ENCODE measurements at regions not wholly inside any gene's neighbourhood (a gene's known extent, or its start where the extent isn't known, plus 50 kb on each side); places are given as distances from the start of the nearest gene placed in this dataset.

DNA sequence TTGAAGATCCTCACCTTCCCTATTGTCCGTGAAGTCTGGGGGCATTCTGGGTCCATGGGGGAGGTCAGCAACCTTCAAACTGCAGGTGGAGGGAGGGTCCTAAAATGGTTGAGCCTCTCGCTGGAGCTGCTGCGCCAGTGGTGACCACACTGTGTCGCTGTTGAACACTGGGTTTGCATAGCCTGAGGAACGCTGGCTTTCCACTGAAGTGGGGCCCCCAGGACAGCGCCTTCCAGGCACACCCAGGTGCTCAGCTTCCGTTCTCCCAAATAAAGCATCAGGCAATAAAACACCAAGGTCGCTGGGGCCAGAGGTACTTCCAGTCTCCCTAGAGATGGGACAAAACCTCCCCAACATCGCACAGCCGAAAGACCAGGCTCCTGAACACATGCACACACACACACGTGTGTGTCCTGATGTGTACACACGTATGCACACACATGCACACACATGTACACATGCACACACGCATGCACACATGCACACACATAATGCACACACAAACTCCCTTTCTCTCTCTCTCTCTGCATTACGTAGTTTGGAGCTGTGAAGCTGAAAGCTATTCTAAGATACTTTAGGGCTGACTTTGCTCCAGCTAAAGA is 120.6 kb downstream of the IRF8 start:
- no peak for DNase-seq

DNA sequence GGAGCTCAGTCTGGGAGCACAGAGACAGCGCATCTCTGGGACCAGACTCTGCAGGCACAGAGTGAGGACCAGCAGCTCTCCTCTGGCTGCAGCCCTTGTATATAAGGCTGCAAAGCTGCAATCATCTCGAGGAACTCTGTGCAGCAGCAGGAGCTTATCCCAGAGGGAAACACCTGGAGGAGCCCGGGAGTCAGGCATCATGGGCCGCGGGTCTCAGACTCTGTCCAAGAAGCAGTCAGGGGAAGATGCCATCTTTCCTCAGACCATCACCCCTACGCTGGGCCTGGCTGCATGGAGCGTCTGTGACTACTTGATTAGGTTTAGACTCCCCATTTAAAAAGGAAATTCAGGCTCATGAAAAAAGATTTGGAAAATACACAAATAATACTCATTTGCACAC is 122.0 kb downstream of the IRF8 start:
- DNase-seq, result no peak

DNA sequence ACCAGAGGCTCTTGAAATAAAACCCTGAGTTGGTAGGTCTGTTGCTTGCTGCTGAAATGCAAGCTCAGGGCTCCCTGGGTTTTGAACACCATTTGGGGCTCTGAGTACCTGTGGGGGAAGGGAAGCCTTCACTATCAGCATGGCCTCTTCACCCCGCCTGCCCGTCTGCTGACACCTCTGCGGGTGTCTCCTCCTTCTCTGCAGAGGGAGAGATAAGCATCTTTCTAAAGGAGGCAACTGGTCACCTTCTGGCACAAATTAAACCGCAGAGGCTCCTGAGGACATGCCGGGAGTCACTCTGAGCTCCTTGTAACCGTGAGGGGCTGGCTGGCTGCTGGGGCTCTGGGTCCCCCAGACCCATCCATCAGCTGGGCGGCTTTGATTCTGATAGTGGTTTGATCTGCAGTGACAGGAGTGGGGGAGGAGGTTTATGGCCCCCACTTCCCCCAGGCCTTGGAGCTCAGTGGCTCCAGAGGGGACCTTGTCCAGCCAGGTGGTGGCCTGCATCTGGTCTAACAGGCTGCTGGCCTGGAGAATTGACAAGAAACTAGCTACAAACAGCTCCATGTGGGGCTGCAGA is 123.5 kb downstream of the IRF8 start:
- no peak for DNase-seq

DNA sequence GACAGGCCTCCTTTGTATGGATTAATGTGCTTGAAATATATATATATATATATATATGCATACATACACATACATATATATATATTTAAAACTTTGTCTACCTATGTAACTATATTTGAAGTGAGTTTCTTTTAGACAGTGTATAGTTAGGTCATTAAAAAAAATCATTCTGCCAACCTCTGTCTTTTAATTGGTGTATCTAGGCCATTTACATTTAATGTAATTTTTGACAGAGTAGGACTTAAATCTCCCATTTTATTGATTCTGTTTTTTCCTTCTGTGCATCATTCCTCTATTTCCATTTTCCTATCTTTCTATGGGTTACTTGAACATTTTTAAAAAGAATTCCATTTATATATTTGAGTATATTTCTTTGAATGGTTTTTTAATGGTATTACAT is 125.2 kb downstream of the IRF8 start:
- no peak for DNase-seq

DNA sequence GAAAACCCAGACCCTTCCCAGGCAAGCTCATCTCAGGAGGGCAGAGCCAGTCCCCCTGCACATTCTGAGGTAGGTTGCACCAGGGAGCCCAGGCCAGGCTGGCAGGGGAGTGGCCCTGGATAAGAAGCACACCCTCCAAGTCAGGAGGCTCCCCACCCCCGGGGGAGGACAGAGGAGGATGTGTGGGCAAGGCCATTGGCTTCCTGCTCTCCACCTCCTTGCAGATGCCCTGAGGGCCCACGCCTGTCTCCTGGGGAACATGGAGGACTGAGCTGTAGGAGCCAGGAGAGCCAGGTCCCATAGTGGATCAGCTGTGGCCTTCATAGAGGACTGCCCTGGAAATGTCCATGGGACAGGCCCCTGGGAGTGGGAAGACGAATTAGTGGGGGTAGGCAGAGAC is 126.7 kb downstream of the IRF8 start:
- DNase-seq, result no peak

DNA sequence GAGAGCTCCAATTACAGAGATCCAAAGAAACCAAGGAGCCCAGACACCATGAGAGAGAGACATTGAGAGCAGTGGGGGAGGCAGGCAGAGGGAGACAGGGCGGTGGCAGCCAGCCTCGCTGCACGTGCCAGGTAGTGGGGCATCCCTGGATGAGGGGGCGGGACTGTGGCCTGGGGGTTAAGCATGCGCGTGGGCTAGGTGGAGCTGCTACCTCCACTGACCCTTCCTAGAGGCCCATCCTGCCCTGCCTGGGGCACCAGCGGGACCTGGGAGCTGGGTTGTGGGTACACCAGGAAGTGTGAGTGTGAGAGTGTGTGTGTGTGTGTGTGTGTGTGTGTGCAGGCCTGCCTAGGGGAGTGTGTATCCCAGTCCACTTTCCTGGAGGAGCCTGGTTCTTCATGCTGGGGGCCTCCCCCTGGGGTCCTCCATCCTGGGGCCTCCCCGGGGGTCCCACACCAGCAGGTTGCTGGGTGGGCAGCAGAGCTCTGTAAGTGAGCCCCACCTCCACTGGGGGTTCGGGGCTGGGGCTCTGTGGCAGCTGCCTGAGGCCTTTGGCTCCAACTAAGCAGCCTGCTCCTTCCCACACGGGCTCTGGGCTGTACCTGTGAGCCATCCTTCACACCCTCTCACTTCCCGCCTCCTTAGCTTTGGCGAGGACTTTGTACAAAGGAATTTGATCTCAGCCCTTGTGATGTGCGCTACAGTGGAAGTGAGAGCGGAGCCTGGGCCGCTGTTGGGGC is 127.4 kb downstream of the IRF8 start:
- no peak for DNase-seq

DNA sequence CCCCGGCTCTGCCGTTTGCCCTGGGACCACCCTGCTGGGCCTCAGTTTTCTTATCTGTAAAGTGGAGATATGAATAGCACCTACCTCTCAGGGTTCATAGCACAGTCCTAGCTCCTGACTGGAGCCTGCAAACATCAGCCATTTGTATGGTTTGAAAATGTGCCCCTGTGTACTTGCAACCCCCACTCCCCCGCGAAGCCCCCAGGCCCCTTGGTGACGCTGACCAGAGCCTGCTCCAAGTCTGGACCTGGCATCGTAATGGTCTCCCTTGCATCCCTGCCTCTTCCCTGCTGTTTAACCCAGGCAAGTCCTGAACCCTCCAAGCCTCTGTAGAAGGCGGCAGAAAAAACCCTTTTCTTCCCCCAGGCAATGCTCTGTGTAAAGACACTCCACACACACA is 128.0 kb downstream of the IRF8 start:
- DNase-seq, result no peak

DNA sequence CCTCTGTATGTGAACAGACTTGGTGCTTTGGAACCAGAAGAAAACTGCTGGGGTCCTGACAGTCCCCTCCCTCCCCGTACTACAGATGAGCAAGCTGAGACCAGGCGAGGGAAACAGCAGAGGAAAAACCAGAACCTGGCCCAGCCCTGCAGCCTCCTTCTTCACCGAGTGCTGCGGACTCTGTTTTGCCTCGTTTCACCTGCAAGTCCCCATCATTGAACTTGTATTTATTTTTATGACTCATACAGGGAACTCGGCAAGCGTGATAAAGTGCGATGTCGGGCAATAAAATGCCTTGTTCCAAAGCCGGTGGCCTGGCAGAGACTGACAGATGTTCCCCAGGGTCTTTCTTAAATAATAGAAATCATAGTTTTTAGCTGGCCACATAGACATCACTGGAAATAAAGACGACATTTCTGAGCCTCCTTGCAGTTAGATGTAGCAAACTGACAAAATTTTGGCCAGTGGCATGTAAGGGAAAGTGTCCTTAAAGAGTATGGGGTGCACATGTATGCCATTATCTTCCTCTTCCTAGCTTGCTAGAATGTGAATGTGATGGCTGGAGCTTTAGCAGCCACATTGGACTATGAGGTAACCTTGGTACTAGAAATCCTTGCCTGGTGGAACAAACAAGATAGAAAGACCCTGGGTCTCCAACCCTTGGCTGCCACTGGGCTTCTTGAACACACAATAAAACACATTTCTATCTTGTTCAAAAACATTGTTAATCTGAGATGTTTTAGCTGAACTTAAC is 128.6 kb downstream of the IRF8 start:
- no peak for DNase-seq

DNA sequence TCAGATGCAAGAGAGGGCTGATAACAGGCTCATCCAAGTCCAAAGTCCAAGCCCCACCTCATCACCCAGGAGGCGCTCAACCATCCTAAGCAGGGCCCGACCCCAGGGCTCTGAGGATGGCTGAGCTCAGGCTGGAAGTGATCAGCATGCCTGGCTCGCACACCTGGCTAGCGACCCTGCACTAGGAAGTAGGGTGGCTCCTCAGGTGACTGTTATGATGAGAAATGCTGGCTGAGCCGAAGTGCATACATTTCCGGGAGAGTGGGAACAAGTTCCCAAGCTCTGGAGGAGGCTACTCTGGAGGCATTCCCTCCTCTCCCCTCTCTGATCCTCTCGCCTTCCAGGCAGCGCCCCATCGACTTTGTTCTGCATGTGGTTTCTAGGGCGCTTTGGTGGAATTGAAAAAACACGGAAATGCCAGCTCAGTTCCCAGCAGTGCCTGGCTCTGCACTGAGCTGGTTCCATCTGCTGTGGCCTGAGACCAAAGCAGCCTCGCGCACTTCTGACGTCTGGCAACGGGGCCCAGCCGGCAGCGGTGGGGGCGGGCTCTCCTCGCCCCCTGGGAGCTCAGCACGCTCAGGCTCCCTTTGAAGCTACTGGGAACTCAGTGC is 130.3 kb downstream of the IRF8 start:
- no peak for DNase-seq

DNA sequence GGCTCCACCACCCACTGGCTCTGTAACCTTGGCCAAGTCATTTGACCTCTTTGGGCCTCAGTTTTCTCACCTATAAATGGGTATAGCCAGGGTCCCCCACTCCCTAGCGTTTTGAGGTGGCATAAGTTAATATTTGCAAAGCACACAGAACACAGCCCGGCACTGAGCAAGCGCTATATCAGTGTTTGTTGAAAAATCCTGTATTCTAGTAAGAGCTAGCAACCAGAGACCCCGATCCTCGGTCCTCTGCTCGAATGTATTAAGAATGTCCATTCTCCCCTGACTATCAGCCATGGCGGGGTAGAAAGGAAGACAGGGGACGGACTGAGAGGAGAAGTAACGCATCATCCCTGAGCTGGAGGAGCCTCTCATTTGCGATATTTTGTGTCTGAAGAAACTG is 131.2 kb downstream of the IRF8 start:
- no peak for DNase-seq

DNA sequence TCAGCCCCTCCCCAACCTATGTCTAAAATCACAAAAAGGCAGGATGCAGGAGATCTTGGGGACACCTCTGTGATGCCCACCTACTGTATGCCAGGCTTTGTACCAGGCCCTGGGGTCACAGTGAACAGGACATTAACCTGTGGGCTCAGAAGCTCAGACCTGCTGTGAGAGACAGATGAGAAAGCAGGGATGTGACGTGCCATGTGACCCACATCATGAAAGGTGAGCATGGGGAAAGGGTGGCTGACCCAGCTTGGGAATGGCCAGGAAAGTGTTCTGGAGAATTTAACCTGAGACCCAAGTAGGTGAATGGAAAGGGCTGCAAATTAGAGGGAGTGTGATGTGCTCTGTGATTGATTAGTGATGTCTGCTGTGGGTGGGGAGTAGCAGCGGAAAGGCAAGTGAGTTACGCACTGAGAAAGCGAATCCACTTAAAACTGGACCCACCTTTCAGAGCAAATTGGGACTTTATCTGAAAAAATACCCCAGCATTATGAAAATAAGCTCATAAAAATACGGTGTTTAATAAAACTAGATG is 132.2 kb downstream of the IRF8 start:
- no peak for DNase-seq

DNA sequence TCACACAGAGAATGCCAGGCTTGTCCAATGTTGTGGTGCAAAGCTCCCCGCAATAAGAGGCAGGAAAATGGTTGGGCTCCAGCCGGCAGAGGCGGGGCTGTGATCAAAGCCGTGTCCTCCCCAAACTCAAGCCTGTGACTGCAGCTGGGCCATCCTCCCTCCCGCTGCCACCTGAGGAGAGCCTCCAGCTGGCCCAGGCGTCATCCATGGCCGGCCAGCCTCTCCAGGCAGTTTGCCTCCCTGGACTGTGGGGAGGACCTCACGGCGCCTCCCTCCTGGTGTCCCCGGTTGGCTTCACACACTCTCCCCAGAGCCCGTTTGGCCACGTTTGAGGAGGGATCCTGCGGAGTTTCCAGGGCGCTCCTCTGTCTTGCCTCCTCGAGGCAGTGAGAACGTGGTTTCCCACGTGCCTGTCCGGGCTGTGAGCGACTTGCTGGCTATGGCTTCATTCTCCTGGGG is 134.1 kb downstream of the IRF8 start:
- no peak for DNase-seq

DNA sequence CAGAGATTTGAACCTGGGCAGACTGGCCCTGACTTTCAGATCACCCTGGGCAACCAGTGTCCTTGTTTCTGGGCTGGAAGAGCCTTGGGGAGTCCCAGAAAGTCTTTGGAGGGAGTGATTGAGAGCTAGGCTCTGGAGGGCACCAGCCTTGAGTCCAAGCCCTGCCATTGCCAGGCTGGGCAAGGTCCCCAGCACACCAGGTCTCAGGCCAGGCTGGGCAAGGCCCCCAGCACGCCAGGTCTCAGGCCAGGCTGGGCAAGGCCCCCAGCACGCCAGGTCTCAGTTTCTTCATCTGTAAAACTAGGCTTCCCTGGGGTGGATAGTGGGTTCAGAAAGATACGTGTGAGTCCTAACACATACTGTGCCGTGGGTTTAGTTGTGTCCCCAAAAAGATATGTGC is 135.0 kb downstream of the IRF8 start:
- DNase-seq, result no peak

DNA sequence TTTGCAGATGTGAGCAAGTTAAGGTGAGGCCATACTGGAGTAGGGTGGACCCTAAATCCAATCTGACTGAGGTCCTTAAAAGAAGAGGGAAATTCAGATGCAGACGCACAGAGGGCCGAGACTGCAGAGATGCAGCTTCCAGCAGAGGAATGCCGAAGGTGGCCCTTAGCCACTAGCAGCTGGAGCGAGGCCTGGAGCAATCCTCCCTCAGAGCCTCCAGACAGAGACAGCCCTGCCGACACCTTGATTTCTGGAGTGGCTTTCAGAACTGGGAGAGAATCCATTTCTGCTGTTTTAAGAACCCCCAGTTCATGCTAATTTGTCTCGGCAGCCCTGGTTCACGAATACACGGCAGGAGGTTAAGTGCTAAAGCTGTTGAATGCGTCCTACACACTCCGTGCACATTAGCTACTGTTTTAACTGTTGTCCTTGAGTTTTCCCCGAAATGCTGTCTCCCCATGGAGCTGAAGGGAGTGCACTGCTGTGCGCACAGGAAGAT is 135.5 kb downstream of the IRF8 start:
- no peak for DNase-seq

DNA sequence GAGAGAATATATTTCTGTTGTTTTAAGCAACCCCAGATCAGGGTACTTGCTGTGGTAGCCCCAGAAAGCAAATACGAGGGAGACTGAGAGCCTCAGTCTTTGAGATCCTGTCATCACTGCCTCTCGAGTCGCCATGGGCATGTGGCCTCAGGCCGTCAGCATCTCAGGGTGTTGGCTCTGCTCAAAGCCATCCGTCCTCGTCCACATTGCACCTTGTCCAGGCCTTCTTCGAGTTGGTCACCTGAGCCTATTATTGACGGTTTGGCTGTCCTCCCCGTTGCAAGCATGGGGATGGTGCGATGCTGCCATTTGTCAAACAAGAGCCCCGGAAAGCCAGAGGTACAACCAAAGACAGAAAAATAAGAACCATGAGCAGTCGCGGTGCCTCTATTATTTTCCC is 136.9 kb downstream of the IRF8 start:
- no peak for DNase-seq

DNA sequence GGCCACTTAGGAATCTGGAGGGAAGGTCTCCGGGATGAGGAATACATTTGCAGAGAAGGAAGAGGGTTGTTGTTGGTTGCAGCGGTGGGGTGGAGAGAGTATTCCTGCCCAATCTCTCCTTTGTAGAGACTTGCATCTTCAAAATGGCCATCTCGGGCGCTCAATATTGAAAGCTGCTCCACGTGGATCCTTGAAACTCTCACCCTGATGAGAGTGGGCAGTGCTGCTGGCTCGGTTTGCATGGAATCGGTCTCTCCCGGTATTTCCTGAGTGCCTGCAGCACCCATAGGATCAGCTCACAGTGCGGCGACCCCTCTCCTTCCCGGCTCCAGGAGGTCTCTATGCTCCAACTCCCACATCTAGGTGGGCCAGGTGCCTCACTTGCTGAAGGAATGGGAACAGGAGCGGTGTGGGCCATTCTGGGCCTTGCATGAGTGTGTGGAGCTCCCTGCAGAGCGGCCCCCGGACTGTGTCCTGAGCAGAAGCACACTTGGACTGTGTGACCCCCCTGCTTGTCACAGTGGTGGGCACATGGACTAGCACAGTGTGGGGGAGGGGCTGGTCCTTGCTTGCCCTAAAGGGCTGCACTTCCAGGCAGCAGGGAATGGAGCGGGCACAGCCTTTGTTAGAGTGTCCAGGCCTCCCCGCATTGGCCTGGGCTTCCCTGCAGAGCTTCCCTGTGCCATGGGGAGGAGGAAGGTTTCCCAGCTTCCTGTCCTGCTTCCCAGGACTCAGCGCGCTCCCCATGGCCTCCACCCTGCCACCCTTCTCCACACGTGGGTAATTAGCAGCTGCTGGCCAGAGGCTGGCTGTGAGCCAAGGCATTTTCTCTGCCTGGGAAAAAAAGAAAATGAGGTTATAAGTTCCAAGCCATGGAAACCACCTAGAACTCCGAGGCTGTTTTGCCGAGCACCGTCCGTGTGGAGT is 139.3 kb downstream of the IRF8 start:
- DNase-seq, result no peak

DNA sequence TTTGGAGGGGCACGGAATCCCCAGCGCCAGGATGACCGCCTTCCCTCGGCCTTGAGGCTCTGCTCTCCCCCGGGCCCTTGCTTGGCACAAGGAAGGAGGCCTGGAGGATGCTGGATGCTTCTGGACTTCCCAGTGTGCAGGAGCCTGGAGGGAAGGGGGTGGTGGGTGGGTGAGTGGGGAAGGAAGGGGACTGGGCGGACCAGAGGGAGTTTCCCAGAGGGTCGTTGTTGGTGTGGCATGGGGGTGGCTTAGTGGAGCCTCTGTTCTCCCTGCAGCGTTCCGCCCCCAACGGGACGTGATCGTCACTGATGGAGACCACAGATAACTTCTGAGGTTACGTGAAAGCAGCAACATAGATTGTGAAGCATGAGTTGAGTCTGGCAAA is 140.0 kb downstream of the IRF8 start:
- DNase-seq, result no peak

DNA sequence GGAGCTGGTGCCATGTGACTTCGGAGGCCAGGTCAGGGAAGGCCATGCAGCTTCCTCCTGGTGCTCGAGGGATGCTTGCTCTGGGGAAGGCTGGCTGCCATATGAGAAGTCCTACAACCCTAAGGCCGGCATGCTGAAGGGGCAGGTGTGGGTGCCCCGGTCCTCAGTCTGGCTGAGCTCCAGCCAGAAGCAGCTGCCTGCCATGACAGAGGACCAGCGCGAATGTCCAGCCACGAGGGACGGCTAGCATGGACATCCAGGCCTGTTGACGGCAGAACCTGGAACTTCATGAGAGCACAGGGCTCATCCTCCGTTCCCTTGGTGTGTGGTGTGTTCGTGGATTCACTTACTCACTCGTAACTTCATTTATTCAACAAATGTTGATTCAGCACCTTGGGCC is 140.6 kb downstream of the IRF8 start:
- no peak for DNase-seq

DNA sequence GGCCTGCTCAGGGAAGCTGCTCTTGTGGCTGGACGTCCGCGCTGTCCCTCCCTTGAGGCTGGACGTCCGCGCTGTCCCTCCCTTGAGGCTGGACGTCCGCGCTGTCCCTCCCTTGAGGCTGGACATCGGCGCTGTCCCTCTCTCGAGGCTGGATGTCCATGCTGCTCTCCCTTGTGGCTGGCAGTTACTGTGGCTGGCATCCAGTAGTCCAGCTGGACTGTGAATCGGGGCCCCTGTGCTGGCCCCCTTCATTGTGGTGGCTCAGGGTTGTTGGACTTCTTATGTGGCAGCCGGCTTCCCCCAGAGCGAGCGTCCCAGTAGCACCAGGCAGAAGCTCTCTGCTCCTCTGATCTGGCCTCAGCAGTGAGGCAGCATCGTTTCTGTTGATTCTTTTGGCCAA is 141.5 kb downstream of the IRF8 start:
- DNase-seq, result no peak

DNA sequence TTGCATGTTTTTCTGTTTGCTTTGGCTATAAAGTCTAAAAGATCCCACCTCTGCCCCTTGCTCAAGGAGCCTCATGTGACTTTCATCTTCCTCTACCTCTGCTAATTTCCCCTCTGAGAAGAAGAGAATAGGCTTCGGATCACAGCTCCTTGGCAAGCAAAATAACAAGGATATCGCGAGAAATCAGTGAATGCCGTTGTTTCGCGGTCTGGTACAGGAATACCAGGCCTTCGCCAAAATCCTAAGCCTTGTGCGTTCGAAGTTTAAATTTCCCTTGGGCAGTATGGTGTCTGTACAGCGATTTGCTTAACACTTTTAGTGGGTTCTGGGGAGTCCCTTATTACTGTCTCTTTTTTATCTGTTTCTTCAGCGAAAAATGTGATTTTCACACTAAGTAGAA is 142.3 kb downstream of the IRF8 start:
- no peak for DNase-seq

DNA sequence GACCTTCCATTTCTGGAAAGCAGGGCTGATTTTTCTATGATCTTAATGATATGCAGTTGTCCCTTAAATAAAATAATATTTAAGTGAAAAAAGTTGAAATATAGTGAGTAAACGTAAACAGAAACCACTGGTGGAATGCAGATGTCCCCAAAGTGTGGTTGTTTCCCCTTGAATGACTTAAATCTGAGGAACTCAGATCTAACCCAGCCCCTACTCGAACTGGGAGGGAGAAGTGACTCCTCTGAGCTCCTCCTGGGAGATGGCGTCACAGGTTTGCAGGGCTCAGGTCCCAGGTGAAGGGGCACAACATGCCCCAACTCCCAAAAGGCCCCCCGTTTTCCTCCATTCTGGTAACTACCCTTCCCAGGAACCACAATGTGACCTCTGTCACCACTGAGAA is 142.8 kb downstream of the IRF8 start:
- DNase-seq, result no peak

DNA sequence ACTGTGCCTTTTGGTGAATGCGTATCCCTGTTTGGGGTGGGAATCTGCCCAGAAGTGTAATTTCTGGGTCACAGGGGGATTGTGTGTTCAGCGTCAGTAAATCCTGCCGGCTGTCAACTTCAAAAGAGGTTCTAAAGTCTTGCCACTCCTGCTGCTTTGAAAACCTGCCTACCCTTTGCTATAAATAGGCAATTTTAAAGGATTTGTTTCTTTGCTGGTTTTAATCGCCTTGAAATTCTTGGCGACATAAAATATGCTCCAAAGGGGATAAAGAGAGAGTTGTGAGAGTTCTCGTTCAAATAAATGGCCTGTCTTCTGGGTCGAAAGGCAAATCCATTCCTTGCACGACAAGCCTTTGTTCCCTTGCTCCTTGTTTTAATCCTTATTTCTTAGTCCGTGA is 143.4 kb downstream of the IRF8 start:
- DNase-seq, result no peak
